H1 (cell line): ENCODE measurements at regions not wholly inside any gene's neighbourhood (a gene's known extent, or its start where the extent isn't known, plus 50 kb on each side); places are given as distances from the start of the nearest gene placed in this dataset.

ENCODE experiments used
- CTCF ChIA-PET: fragments of 300-600 bp; sonication (Branson Sonifier 250); formaldehyde crosslinking; loops from one replicate; lab custom pipeline; 2021; ENCODE audit not compliant: partially characterized antibody; lab: Charles Lee
- POLR2A ChIA-PET: fragments of 300-600 bp; sonication (Branson Sonifier 250); formaldehyde crosslinking; loops from one replicate; lab custom pipeline; 2021; ENCODE audit warnings: inconsistent platforms; ENCODE audit not compliant: partially characterized antibody; lab: Charles Lee
- DNase-seq, 2 experiments: peaks; one replicate each; pipeline versions ENCODE4 v3.0.0 to v3.0.0-alpha.2; 2010 to 2022; ENCODE audit warnings: low spot score in 2 of 2, low read depth in 1 of 2, mixed read lengths in 1 of 2
- FAIRE-seq: peaks from 2 replicates; lab custom pipeline; 2011; peaks lifted over from hg19 to GRCh38; lab: Jason Lieb, UNC
- H2AFZ ChIP-seq: 2 replicates; pipeline ENCODE4 v1.8.1; 2012; ENCODE audit warnings: low read length, inconsistent platforms
- H2AK5ac ChIP-seq: 2 replicates; pipeline ENCODE4 v1.6.1; 2013; ENCODE audit warnings: low read depth, low read length
- H2BK120ac ChIP-seq: replicated peaks from 2 replicates; pipeline ENCODE3; 2013; ENCODE audit warnings: low read depth, low read length, inconsistent platforms
- H2BK12ac ChIP-seq: 2 replicates; pipeline ENCODE4 v1.6.1; 2013; ENCODE audit warnings: low read depth, low read length
- H2BK15ac ChIP-seq: 2 replicates; pipeline ENCODE4 v1.6.1; 2013; ENCODE audit warnings: low read length
- H2BK20ac ChIP-seq: 2 replicates; pipeline ENCODE4 v1.6.1; 2013; ENCODE audit warnings: low read length
- H2BK5ac ChIP-seq: 2 replicates; pipeline ENCODE4 v1.6.1; 2013; ENCODE audit warnings: low read depth, low read length
- H3K14ac ChIP-seq: 2 replicates; pipeline ENCODE4 v1.6.1; 2013; ENCODE audit warnings: inconsistent platforms; ENCODE audit not compliant: insufficient read length
- H3K18ac ChIP-seq: 2 replicates; pipeline ENCODE4 v1.6.1; 2013; ENCODE audit warnings: low read length; ENCODE audit errors: extremely low read depth
- H3K23ac ChIP-seq: 2 replicates; pipeline ENCODE4 v1.6.1; 2013; ENCODE audit warnings: inconsistent platforms; ENCODE audit not compliant: insufficient read length
- H3K23me2 ChIP-seq: 2 replicates; pipeline ENCODE4 v1.6.1; 2013; ENCODE audit warnings: low read depth, low read length
- H3K27ac ChIP-seq: 2 replicates; pipeline ENCODE4 v1.6.1; 2011; ENCODE audit warnings: low read depth, low read length, inconsistent platforms
- H3K27me3 ChIP-seq, 4 experiments: replicated peaks in 1 of 4; 1 replicate in 1 of 4; 2 replicates in 3 of 4; pipeline versions ENCODE4 v1.6.1 to v1.8.1; 2011 to 2013; ENCODE audit warnings: low read length in 3 of 4, mild to moderate bottlenecking in 3 of 4, inconsistent platforms in 2 of 4, mixed read lengths in 2 of 4, moderate library complexity in 1 of 4; ENCODE audit not compliant: control insufficient read depth in 3 of 4, insufficient read depth in 3 of 4; ENCODE audit errors: extremely low read depth in 1 of 4
- H3K36me3 ChIP-seq, 4 experiments: 2 replicates each; pipeline versions ENCODE4 v1.6.1 to v1.8.1; 2011 to 2013; ENCODE audit warnings: mild to moderate bottlenecking in 4 of 4, low read length in 3 of 4, moderate library complexity in 2 of 4, control low read depth in 1 of 4, inconsistent platforms in 1 of 4; ENCODE audit not compliant: insufficient read depth in 4 of 4, control insufficient read depth in 2 of 4
- H3K4ac ChIP-seq: replicated peaks from 2 replicates; pipeline ENCODE3; 2013; ENCODE audit warnings: low read length, low read depth, mixed read lengths, inconsistent platforms; ENCODE audit not compliant: insufficient read length
- H3K4me1 ChIP-seq, 4 experiments: replicated peaks in 1 of 4; 1 replicate in 1 of 4; 2 replicates in 3 of 4; pipeline versions ENCODE4 v1.6.1 to v1.8.1; 2011 to 2013; ENCODE audit warnings: low read length in 3 of 4, inconsistent platforms in 2 of 4, mixed read lengths in 1 of 4; ENCODE audit not compliant: insufficient read depth in 4 of 4, control insufficient read depth in 3 of 4
- H3K4me2 ChIP-seq, 2 experiments: 2 replicates each; pipeline versions ENCODE4 v1.6.1 to v1.8.1; 2011 to 2013; ENCODE audit warnings: low read depth in 2 of 2, low read length in 2 of 2, control low read depth in 1 of 2, inconsistent platforms in 1 of 2, mild to moderate bottlenecking in 1 of 2; ENCODE audit not compliant: insufficient read depth in 1 of 2
- H3K4me3 ChIP-seq, 4 experiments: fragments of 200-600, 300-600 bp in 1 of 4; sonication (generic), shearing (Covaris generic), sonication (Bioruptor Twin) in 1 of 4; 2 replicates each; pipeline versions ENCODE4 v1.5.1 to v1.8.1; 2011 to 2016; ENCODE audit warnings: low read length in 4 of 4, low read depth in 3 of 4, control low read depth in 2 of 4, inconsistent platforms in 2 of 4, mild to moderate bottlenecking in 2 of 4, mixed read lengths in 1 of 4, moderate library complexity in 1 of 4; ENCODE audit not compliant: insufficient read depth in 2 of 4; ENCODE audit errors: extremely low read depth in 1 of 4
- H3K56ac ChIP-seq: replicated peaks from 2 replicates; pipeline ENCODE3; 2013; ENCODE audit warnings: low read depth, mild to moderate bottlenecking, mixed read lengths, low read length, inconsistent platforms; ENCODE audit not compliant: insufficient read length
- H3K79me1 ChIP-seq: 2 replicates; pipeline ENCODE4 v1.6.1; 2013; ENCODE audit warnings: low read depth, low read length, control low read depth
- H3K79me2 ChIP-seq, 2 experiments: 2 replicates each; pipeline versions ENCODE4 v1.6.1 to v1.8.1; 2012 to 2013; ENCODE audit warnings: low read length in 2 of 2, mild to moderate bottlenecking in 2 of 2, inconsistent platforms in 1 of 2; ENCODE audit not compliant: insufficient read depth in 2 of 2, control insufficient read depth in 1 of 2
- H3K9ac ChIP-seq, 4 experiments: replicated peaks in 1 of 4; 1 replicate in 1 of 4; 2 replicates in 3 of 4; pipeline versions ENCODE4 v1.6.1 to v1.8.1; 2011 to 2013; ENCODE audit warnings: low read depth in 3 of 4, low read length in 3 of 4, control low read depth in 2 of 4, mild to moderate bottlenecking in 2 of 4, moderate library complexity in 2 of 4, inconsistent platforms in 1 of 4; ENCODE audit errors: extremely low read depth in 1 of 4
- H3K9me3 ChIP-seq, 2 experiments: 2 replicates each; pipeline versions ENCODE4 v1.6.1 to v1.8.1; 2012 to 2013; ENCODE audit warnings: mild to moderate bottlenecking in 2 of 2, moderate library complexity in 2 of 2, control low read depth in 1 of 2, inconsistent platforms in 1 of 2, low read depth in 1 of 2, low read length in 1 of 2, mixed read lengths in 1 of 2; ENCODE audit not compliant: insufficient read depth in 2 of 2
- H4K20me1 ChIP-seq, 2 experiments: replicated peaks in 1 of 2; 2 replicates each; pipeline versions ENCODE3 to v1.8.1; 2011 to 2013; ENCODE audit warnings: inconsistent platforms in 2 of 2, low read length in 2 of 2, mild to moderate bottlenecking in 1 of 2; ENCODE audit not compliant: insufficient read depth in 2 of 2, control insufficient read depth in 1 of 2
- H4K5ac ChIP-seq: 2 replicates; pipeline ENCODE4 v1.6.1; 2013; ENCODE audit warnings: low read length, low read depth, mixed read lengths, inconsistent platforms; ENCODE audit not compliant: insufficient read length
- H4K8ac ChIP-seq: 2 replicates; pipeline ENCODE4 v1.8.0; 2013; ENCODE audit warnings: mild to moderate bottlenecking, moderate library complexity, low read length, inconsistent platforms; ENCODE audit not compliant: insufficient read depth; ENCODE audit errors: extremely low read depth
- H4K91ac ChIP-seq: replicated peaks from 2 replicates; pipeline ENCODE3; 2013; ENCODE audit warnings: low read length, mixed read lengths, inconsistent platforms; ENCODE audit not compliant: insufficient read length
- BACH1 ChIP-seq: IDR thresholded peaks from 2 replicates; pipeline ENCODE4 v1.6.1; 2012; ENCODE audit warnings: low read length, improper control_type of control experiment
- CBX5 ChIP-seq: fragments of 300-800, 300-1000 bp; sonication (generic); IDR thresholded peaks from 2 replicates; pipeline ENCODE4 v1.7.1; 2016; ENCODE audit warnings: antibody characterized with exemption, low read length, low read depth
- CTCF ChIP-seq, 3 experiments: IDR thresholded peaks; 1 replicate in 2 of 3; 2 replicates in 1 of 3; pipeline versions ENCODE4 v1.5.1 to v1.6.1; 2011; ENCODE audit warnings: low read length in 3 of 3, mild to moderate bottlenecking in 3 of 3, inconsistent platforms in 2 of 3, low read depth in 1 of 3, moderate library complexity in 1 of 3; ENCODE audit not compliant: insufficient read depth in 1 of 3; ENCODE audit errors: control extremely low read depth in 1 of 3
- JUND ChIP-seq: IDR thresholded peaks from 2 replicates; pipeline ENCODE4 v1.6.1; 2011; ENCODE audit warnings: mild to moderate bottlenecking, improper control_type of control experiment, low read length
- NRF1 ChIP-seq: IDR thresholded peaks from 2 replicates; pipeline ENCODE4 v1.6.1; 2011; ENCODE audit warnings: mild to moderate bottlenecking, low read depth, low read length, improper control_type of control experiment
- PHF8 ChIP-seq: fragments of 200-600 bp; sonication (generic); conservative IDR thresholded peaks from 2 replicates; pipeline ENCODE4 v1.7.1; 2012; ENCODE audit warnings: low read depth, mild to moderate bottlenecking, inconsistent platforms, low read length, moderate library complexity
- RBBP5 ChIP-seq: IDR thresholded peaks from 2 replicates; pipeline ENCODE4 v1.7.1; 2012; ENCODE audit warnings: low read depth, mild to moderate bottlenecking, inconsistent platforms, low read length, moderate library complexity, borderline replicate concordance
- SIX5 ChIP-seq: IDR thresholded peaks from 2 replicates; pipeline ENCODE4 v1.6.1; 2011; ENCODE audit warnings: mild to moderate bottlenecking, low read depth, low read length
- SP4 ChIP-seq: IDR thresholded peaks from 2 replicates; pipeline ENCODE4 v1.6.1; 2012; ENCODE audit warnings: low read length, inconsistent platforms
- TEAD4 ChIP-seq: IDR thresholded peaks from 2 replicates; pipeline ENCODE4 v1.6.1; 2012; ENCODE audit warnings: low read depth, low read length, inconsistent platforms, mixed read lengths
- USF2 ChIP-seq: IDR thresholded peaks from 2 replicates; pipeline ENCODE4 v1.6.1; 2011; ENCODE audit warnings: low read length, improper control_type of control experiment
- YY1 ChIP-seq: IDR thresholded peaks from 2 replicates; pipeline ENCODE4 v1.6.1; 2011; ENCODE audit warnings: low read depth, mild to moderate bottlenecking, low read length
- WGBS, 2 experiments: shearing (Covaris generic) in 1 of 2; methylation state at CpG; one replicate each; pipeline versions ENCODE4 v1.1.6 to v1.1.7; 2013 to 2015; ENCODE audit warnings: low lambda C conversion rate in 2 of 2, mixed read lengths in 2 of 2, inconsistent platforms in 1 of 2, low coverage in 1 of 2, missing lambda C conversion rate in 1 of 2; ENCODE audit not compliant: insufficient replicate concordance in 2 of 2, insufficient coverage in 1 of 2, insufficient read length in 1 of 2; ENCODE audit errors: extremely low coverage in 1 of 2, missing lambda C conversion rate in 1 of 2; 5-methylcytosine and 5-hydroxymethylcytosine counted together

- Histone ChIP-seq H3K4me3 (no peak overlapping the region), H3K4ac (no peak overlapping the region), H2AFZ (no peak overlapping the region), H2BK5ac (no peak overlapping the region), H3K79me2 (no peaks in the 10 kb centered on the region), H4K20me1 (no peaks in the 10 kb centered on the region), H3K56ac (no peak overlapping the region), H2BK12ac (no peak overlapping the region), H3K14ac (no peak overlapping the region), H3K9ac (no peak overlapping the region), H3K36me3 (no peaks in the 10 kb centered on the region), H4K5ac (no peak overlapping the region), H3K27me3 (no peaks in the 10 kb centered on the region), H2AK5ac (no peak overlapping the region), H4K91ac (no peak overlapping the region), H2BK15ac (no peak overlapping the region), H3K79me1 (no peaks in the 10 kb centered on the region), H3K23ac (no peak overlapping the region), H3K23me2 (peaks cover 2% of the 10 kb centered on the region; the same call in 1 of the 2 replicates), H4K8ac (no peak overlapping the region), H3K27ac (no peak overlapping the region), H3K4me1 (no peaks in the 10 kb centered on the region), H3K4me2 (no peak overlapping the region), H2BK120ac (no peak overlapping the region), H3K9me3 (no peaks in the 10 kb centered on the region), H2BK20ac (no peak overlapping the region), H3K18ac (no peak overlapping the region)
- ChIA-PET POLR2A (no interaction called here), CTCF (interaction anchor here (0.9 kb wide), 1 partner anchor 336 kb away, joined by 3 read pairs; no protein-coding TSS in a partner anchor)
- no peak for DNase-seq
- FAIRE-seq: no peak
- WGBS, 2 experiments: 80% methylated on average over 1 of the region's 1 CpG; no CpG with 5 or more reads in 1 of the 2 experiments
- no peak for TF ChIP-seq YY1
- no peak for TF ChIP-seq RBBP5
- no peak for TF ChIP-seq NRF1
- TF ChIP-seq CBX5: no peak
- TF ChIP-seq BACH1: no peak
- TF ChIP-seq CTCF (IDR thresholded peaks at IDR 0.05; ENCODE audit: control extremely low read depth in 1 of 3, insufficient read depth in 1 of 3, low read depth in 1 of 3, low read length in 3 of 3): no peak
- TF ChIP-seq SIX5: no peak
- no peak for TF ChIP-seq SP4
- no peak for TF ChIP-seq PHF8
- no peak for TF ChIP-seq USF2
- TF ChIP-seq TEAD4: no peak
- no peak for TF ChIP-seq JUND
Observed at GRCh38 chr5:147046281-147046680, 167.7 kb upstream of the PPP2R2B start.
